ENCODE measurements at regions not wholly inside any gene's neighbourhood (a gene's known extent, or its start where the extent isn't known, plus 50 kb on each side); places are given as distances from the start of the nearest gene placed in this dataset.

DNA sequence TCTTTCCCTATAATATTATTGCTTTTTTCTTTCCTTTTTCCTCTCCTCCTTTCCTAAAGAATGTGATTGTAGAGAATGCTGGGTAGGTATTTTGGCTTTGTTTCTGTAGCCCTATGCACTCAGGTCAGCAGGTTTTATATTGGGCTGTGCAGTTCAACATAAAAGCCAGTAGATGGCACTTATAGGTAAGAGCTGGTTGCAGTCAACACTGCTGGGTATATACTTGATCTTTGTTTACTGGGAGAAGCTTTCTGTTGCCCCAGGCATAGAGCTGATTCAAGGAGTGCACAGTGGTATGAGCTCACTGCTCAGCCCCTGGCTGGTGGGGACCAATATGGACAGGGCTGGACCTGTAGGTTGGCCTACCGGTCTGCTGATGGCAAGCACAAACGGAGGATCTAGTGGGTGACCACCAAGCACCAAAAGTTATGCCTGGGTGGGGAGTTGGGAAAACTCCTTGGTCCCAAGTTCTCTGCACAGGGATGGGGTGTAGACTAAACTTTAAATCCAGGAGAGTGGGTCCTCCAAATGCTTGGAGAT lies 378.9 kb downstream of the PMP22 start:
- DNase-seq (ENCODE audit: low read depth) = peak; percentile 63

GRCh38 chr17:14882131-14882530 lies 383.0 kb downstream of the PMP22 start:
- no peak for DNase-seq (ENCODE audit: low read depth)

DNA sequence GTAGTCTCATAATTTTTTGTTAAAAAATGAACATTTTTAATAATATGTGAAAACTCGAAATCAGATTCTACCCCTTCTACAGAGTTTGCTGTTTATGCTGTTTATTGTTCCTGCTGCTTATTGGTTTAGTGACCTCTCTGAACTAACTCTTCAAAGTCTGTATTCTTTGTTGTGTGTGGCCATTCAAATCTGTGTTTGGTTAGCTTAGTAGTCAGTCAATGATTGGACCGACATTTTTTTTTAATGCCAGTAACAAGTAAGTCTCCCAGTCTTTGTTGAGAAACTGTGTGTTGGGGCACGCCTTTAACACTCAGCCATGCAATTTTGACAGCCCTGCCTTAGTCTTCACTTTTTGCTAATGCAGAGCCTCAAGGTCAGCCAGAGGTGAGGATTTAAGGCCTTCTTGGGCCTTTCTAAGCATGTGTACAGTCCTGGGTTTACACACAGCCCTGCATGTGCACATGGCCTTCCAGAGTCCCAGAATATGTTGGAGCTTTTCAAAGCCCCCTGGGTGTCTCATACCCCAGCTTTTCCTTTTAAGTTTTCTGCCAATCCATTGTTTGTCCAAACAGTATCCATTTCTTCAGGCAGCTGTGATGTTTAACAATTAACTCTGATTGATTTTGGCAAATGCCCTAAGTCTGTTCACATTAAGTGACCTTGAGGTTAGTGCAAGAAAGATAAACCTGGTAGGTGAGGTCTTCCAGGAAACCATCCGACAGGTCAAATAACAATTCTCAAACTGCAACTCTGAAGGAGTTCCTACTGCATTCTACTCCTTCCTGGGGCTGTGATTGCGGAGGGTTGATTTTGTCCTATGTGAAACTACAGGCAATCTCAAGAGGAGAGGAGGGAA lies 389.3 kb downstream of the PMP22 start:
- no peak for DNase-seq (ENCODE audit: low read depth)

- DNase-seq (ENCODE audit: low read depth) = no peak
Measured at GRCh38 chr17:14873996-14874395, 391.1 kb downstream of the PMP22 start.

DNA sequence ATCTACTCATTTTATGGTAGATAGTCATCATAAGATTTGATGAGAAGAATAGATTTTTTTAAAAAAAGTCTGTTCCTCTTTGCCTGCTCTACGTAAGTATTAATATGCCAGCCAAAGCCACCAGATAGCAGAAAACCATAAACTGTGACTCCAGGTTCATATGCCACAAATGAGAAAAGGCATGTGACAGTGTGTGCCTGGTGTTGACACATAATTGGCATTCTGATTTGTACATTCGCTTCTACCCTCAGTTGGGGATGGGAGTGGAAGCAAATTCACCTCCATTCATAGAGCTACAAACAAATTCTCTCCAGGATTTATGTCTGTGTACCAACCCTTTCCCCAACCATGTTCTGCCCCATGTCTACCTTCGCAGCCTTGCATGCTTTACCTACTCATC lies 391.6 kb downstream of the PMP22 start:
- no peak for DNase-seq (ENCODE audit: low read depth)

GRCh38 chr17:14871921-14872320 lies 393.2 kb downstream of the PMP22 start:
- DNase-seq (ENCODE audit: low read depth) = peak; percentile 42

DNA sequence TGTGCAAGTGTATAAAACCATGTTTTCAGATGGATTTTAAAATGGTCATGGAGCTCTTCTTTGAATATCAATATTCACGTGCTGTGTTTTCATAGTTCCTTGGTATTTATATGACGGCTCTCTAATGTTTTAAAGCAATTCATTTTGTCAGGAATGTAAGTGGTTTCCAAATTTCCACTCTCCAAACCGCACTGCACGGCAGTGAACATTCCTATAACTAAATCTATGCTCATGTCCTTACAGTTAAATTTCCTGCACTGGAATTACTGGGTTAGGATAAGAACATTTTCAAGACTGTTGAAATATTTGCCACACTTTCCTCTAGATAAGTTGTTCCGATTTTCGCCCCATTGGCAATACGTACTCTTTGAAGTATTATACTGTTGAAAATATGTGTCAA lies 398.9 kb downstream of the PMP22 start:
- no peak for DNase-seq (ENCODE audit: low read depth)

GRCh38 chr17:14864127-14864526 lies 401.0 kb downstream of the PMP22 start:
- DNase-seq (ENCODE audit: low read depth) = no peak

DNA sequence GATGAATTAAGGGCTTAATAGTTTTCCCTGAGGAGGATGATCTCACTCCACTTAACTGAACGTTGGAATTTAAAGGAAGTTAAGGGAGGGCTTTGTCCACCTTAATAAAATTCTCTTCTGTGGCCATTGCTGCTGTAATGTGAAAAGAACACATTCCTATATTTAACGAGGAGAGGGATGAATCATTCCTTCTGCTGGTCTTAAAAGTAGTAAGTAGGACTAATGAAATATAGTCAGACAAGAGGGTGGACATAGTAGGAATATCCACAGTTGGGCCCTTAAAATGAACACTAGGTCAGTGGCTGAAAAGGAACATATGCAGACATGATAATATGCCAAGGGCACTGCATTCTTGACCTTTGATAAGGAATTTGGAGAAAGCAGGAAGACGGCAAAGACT lies 405.6 kb downstream of the PMP22 start:
- peak; percentile 46 for DNase-seq (ENCODE audit: low read depth)

DNA sequence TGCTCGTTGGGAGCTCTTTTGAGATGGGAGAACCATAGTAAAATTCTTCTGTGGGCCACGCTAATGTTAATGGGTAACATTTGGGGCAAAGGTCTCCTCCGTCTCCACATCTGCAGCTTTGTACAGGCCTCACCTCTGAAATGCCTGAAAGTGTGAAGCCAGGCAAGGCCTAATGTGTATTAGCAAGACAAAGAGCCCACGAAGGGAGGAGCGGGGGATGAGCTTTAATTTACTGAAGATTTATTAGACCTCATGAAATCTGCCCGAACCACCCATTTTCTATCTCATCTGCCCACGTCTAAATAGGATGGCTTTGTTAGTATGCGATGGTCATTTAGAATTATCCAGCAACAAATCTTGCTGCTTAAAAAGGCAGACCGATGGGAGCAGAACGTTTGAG lies 408.9 kb downstream of the PMP22 start:
- DNase-seq (ENCODE audit: low read depth) = no peak

DNA sequence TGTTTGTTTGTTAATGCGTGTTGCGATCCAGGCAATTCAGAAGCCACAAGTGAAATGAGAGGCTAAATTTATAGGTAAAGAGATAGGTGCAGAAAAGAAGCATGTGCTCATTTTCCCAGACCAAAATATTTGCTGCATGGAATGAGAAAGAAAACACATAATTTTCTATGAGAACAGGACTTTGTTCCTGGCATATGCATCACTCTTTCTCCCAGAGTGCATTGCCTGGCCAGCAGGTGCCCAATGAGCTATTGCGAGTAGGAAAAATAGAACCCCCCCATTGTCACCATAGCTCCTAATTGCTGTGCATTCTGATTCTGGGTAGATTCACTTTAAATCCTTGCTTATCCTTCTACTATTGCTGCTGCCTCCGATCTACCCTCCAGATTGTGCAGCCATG lies 410.4 kb downstream of the PMP22 start:
- no peak for DNase-seq (ENCODE audit: low read depth)

GRCh38 chr17:14845591-14846281 lies 419.4 kb downstream of the PMP22 start:
- DNase-seq (ENCODE audit: low read depth) = peak; percentile 8

- DNase-seq (ENCODE audit: low read depth) = peak; percentile 65
Measured at GRCh38 chr17:14843086-14843795, 421.9 kb downstream of the PMP22 start.

- DNase-seq (ENCODE audit: low read depth) = peak; percentile 86
Measured at GRCh38 chr17:14840616-14841231, 424.4 kb downstream of the PMP22 start.

- peak; percentile 26 for DNase-seq (ENCODE audit: low read depth)
Measured at GRCh38 chr17:14838567-14838966, 426.6 kb downstream of the PMP22 start.

DNA sequence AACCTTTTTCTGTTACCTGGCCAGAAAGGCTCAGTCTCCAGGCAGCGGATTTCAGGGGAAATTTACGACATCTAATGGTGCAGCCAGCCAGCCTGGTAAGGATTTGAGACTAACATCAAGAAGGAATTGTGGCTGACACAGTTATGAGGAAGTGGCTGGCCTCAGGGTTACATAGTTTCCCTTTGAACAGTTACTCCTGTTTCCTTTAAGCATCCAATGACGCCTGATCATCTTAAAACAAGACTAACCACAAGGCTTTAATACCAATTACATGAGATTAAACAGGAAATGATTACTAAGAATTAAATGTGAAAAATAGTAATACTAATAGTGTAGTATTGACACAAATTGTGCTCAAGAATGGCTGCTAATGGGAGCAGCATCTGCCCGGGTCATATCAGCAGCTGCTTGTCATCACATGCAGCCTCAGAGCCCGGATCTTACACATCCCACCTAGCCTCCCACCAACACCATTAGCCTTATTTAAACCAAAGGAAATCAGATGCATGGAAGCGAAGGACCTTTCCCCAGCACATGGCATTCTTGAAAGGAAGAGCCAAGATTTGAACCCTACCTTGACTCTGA lies 431.8 kb downstream of the PMP22 start:
- peak; percentile 91 for DNase-seq (ENCODE audit: low read depth)

GRCh38 chr17:14831491-14831890 lies 433.6 kb downstream of the PMP22 start:
- DNase-seq (ENCODE audit: low read depth) = no peak

DNA sequence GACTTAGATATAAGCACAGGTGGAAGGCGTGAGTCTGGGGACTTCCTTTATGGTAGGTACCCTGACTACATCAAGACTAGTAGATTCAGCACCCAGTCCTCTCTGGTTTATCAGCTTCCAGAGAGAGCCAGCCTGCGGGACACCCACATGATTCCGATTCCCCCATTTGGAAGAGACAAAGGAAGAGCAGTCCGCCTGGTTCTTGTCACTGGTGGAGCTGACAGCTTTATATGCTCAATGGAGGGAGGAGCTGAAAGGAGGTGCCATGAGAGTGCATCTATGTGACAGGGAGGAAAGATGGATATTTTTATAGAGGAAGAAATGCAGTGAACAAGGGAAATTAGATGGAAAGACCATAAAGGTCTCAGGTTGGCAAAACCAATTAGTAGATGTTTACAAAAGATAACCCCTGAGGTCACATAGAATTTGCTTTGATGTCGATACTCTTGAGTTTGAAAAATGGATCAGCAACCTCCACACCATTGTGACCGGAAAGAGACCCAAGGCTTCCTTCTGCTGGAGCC lies 437.7 kb downstream of the PMP22 start:
- no peak for DNase-seq (ENCODE audit: low read depth)

DNA sequence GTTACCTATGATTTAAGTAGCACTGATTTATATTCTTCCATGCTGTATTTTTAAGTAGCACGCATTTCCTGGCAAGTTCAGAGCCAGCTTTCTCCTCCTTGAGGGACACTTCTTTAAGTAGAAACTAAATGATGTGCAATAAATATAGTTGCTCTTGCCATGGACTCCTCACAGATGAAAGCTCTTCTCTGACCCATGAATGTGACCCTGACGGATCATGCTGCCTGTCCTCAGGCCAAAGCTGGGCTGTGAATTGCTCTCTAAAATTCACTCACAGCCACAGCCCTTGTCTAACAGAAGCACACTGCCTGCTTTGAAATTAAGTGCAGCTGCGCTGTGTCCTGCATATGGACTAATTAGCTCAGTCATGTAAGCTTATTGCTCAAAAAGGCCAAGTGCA lies 438.8 kb downstream of the PMP22 start:
- DNase-seq (ENCODE audit: low read depth) = no peak

DNA sequence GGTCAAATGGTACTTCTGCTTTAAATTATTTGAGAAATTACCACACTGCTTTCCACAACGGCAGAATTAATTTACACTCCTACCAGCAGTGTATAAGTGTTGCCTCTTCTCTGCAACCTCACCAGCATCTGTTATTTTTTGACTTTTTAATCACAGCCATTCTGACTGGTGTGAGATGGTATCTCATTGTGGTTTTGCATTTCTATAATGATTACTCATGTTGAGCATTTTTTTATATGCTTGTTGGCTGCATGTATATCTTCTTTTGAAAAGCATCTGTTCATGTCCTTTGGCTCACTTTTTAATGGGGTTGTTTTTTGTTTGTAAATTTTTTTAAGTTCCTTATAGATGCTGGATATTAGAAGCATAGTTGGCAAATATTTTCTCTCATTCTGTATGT lies 446.7 kb downstream of the PMP22 start:
- DNase-seq (ENCODE audit: low read depth) = peak; percentile 55

GRCh38 chr17:14815079-14815478 lies 450.0 kb downstream of the PMP22 start:
- DNase-seq (ENCODE audit: low read depth) = peak; percentile 62

All from ELR (cell line).